CD4-positive, alpha-beta T cell treated with Interleukin-6 for 4 hours (primary cell): ENCODE measurements at regions not wholly inside any gene's neighbourhood (a gene's known extent, or its start where the extent isn't known, plus 50 kb on each side); places are given as distances from the start of the nearest gene placed in this dataset.
"Not testable (repeated sequence)": the region's sequence is repeated elsewhere in the genome, so short reads cannot be mapped to it uniquely, and the experiment has no call there.

Source experiments
- DNase-seq: peaks from one replicate; pipeline ENCODE4 v3.0.0-alpha.2; 2020; ENCODE audit warnings: mixed read lengths

- DNase-seq, result peak; percentile 62
Observed at GRCh38 chr15:30842798-30843472, 60.8 kb upstream of the FAN1 start.

GRCh38 chr15:30845536-30845935 lies 58.2 kb upstream of the FAN1 start:
- not testable (repeated sequence) for DNase-seq
